Activated CD8-positive, alpha-beta memory T cell treated with anti-CD3 and anti-CD28 coated beads, Interleukin-2, amount 50 U/mL, for 4 hours (primary cell): ENCODE measurements at regions not wholly inside any gene's neighbourhood (a gene's known extent, or its start where the extent isn't known, plus 50 kb on each side); places are given as distances from the start of the nearest gene placed in this dataset.
"Not testable (repeated sequence)": the region's sequence is repeated elsewhere in the genome, so short reads cannot be mapped to it uniquely, and the experiment has no call there.

Experiments used
- DNase-seq: peaks from one replicate; pipeline ENCODE4 v3.0.0-alpha.2; 2020

DNA sequence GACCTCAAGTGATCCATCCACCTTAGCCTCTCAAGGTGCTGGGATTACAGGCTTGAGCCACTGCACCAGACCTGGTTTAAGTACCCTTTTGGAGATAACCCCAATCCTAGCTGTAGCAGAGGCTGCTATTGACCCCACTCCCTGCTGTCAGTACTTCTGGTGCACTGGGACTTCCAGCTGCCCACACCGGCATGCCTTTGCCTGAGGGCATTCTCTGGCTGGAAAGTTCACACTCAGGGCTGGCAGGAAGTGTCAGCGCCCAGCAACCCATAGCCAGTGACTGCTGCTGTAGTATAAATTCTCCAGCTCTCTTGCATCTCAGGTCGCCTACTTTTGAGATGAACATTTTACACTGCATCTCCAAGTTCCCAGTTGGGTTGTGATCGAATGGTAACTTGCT, 75.3 kb downstream of the UTRN start:
- no peak for DNase-seq

DNA sequence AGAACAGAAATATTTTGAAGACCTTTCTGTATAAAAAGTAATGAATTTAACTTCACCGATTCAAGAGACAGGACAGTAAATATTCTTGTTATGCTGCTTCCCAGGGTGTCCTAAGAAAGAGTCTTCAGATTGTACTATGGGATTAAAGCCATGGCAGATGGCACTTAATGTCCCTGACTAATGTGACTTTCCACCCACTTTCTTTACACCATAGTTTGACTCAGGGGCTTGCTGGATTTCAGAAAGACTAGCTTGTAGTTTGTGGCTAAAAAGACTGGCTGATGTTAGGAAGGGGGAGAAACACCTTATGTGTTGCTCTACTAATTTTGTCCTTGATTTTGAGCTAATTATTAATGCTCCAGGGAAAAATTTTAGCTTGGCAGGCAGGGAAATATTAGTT, 75.9 kb downstream of the UTRN start:
- DNase-seq, result no peak

DNA sequence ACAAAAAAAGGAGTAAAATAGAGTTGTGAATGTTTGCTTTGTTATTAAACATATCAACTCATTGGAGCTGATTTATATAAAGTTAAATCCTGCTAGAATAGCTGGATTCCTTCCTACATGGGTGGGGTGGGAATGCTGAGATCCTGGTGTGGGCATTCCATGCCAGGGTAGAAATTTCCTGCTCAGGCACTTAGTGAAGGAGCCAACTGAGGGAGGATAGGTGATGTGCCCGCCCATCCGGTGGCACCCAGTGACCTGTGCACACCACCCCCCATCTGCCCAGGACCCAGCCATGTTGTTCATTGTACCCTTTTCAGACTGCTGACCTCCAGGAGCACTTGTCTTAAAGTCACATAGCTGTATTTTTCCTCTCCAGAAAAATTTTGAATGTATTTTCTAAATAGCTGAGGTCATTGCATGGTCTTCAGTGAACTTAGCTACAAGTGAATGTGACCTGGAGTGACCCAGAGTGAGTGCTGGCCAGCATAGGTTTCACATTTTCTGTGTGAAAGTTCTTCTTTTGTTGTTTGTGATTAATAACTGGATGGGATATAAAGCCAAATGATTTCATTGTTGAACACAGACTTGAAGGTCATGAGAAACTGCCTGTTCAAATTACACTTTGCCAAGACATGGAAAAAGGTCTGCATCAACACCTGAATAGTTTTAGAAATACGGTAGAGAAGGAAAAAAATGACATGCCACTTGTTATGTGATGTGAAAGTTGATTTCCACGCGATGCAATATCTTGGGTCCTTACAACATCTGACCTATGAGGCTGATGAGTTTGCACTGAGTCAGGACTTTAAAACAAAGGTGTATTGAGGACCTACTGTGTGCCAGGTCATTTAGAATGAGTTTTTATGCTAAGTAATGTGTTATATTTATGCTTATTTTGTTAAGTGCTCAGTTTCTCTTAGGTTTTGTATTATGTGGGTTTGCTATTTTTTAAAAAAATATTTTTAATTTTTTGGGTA, 77.2 kb downstream of the UTRN start:
- DNase-seq, result no peak

DNA sequence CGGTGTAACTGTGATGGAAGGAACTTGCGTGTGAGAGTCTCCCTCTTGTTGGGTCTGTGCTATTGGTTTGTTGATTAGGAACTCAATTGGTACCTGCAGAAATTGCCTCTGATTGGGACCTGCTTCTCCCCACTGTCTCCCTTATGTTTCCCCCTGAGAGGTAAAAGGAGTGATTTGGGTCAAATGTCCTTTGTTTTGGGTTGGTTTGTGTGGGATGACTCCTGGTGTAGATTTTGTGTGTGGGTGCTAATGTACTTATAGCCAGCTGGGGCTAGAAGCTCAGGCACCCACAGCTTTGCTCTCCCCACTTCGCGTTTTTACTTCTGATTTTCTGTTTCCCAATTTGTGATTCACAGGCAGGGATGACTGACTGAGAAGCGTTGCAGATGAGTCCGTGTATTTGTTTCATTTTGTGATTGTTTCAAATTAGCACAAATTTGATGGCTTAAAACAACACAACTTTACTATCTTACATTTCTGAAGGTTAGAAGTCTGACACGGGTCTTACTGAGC, 79.1 kb downstream of the UTRN start:
- no peak for DNase-seq

DNA sequence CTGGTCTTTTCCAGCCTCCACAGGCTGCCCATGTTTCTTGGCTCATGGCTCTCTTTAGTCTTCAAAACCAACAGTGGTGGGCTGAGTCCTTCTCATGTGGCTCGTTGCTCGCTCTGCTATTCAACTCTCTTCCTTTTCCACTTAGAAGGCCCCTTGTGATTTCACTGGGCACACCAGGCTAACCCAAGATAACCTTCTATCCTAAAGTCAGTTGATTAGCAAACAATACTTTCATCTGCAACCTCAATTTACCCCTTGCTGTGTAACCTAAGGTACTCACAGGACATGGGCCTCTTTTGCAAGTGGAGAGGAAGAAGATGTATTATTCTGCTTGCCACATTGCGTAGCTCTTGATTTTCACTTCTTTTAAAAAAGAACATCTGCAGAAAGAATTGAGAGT, 79.6 kb downstream of the UTRN start:
- DNase-seq, result no peak

DNA sequence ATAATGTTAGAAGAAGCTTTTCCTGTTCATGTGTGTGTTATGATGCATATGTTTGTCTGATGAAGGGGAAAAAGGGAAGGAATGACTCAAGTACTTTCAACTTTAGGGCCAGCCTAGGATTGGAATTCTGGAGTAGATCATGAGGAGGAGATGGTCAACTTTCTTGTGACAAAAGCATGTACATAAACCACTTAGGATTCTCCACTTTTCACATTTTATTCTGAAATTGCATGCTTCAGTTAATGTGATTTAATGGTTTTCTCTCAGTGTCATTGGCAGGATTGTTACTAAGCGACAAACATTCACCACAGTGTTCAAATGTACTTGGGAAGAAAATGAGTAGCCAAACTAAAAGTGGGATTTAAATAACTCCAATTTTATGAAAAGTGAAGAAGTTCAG, 80.1 kb downstream of the UTRN start:
- no peak for DNase-seq

DNA sequence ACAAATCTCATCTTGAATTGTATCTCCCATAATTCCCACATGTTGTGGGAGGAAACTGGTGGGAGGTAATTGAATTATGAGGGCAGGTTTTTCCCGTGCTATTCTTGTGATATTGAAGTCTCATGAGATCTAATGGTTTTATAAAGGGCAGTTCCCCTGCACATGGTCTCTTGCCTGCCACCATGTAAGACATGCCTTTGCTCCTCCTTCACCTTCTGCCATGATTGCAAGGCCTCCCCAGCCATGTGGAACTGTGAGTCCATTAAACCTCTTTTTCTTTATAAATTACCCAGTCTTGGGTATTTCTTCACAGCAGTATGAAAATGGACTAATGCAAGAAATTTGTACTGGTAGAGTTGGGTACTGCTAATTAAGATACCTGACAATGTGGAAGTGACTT, 84.6 kb downstream of the UTRN start:
- DNase-seq, result not testable (repeated sequence)

DNA sequence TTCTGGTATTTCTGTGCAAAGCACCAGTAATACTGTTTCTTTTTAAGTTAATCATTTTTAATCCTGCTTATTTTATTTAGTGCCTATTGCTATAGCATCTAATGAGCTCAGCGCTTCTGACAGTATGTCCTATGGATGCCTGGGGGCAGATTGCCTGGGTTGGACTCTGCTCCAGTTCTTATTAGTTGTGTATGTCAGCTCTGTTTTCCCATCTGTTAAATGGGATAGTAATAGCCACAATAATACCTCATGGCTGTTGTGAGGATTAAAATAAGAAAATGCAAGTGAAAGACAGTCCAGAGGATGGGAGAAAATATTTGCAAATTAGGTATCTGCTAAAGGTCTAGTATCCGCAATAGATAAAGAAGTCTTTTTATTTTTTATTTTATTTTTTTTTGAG, 87.0 kb downstream of the UTRN start:
- DNase-seq, result no peak

DNA sequence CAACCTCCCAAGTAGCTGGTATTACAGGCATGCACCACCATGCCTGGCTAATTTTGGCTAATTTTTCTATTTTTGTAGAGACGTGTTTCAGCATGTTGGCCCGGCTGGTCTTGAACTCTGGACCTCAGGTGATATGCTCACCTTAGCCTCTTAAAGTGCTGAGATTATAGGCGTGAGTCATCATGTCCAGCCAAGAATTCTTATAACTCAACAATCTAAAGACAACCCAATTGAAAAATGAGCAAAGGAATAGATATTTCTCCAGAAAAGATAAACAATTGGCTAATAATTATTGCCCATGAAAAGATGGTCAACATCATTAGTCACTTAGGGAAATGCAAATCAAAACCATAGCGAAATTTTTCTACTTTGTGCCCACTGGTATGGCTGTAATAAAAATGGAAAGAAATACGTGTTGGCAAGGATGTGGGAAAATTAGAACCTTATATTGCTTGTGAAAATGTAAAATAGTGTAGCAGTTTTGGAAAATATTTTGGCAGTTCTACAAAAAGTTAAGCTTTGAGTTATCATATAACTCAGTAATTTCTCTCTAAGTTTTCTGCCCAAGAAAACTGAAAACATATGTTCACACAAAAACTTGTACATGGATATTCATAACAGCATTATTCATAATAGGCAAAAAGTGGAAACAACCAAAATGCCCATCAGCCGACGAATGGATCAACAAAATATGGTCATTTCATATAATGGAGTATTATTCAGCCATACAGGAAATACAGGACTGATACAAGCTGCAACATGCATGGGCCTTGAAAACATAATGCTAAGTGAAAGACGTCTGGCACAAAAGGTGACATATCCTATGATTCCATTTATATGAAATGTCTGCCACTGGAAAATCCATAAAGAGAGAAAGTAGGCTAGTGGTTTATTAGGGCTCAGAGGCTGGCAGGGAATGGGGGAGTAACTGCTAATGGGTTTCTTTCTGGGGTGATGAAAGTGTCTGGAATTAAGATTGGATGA, 87.8 kb downstream of the UTRN start:
- no peak for DNase-seq

DNA sequence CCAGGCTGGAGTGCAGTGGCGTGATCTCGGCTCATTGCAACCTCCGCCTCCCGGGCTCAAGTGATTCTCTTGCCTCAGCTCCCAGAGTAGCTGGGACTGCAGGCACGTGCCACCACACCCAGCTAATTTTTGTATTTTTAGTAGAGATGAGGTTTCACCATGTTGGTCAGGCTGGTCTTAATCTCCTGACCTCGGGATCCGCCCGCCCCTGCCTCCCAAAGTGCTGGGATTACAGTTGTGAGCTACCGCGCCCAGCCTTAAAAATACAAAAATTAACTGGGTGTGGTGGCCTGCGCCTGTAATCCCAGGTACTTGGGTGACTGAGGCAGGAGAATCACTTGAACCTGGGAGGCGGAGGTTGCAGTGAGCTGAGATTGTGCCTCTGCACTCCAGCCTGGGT, 89.4 kb downstream of the UTRN start:
- not testable (repeated sequence) for DNase-seq

DNA sequence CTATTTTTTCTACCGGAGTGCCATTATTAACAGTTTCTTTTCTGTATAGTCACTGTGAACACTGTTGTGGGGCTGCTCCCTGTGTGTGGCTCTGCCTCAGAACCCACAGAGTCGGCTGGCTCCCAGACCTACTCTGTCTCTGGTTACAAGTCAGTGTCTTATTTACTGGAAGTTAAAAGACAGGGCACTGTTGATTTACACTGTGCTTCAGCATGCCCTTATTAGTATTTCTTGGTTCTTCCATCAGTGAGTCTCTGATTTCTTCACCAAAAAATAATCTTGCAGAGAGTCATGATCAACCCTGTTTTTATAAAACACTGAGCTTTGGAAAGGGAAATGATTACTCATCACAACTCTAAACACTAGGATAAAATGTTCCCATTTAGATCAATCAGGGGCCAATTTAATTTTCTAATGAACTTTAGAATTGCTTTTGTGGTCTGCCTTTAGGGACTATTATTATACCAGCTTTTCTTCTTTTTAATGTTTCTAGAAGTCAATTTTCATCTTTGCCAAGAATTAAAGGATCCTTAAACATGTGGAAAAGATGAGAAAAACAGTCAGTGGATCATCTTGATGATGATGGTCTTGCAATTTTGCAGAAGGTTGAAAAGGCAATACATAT, 92.6 kb downstream of the UTRN start:
- no peak for DNase-seq

DNA sequence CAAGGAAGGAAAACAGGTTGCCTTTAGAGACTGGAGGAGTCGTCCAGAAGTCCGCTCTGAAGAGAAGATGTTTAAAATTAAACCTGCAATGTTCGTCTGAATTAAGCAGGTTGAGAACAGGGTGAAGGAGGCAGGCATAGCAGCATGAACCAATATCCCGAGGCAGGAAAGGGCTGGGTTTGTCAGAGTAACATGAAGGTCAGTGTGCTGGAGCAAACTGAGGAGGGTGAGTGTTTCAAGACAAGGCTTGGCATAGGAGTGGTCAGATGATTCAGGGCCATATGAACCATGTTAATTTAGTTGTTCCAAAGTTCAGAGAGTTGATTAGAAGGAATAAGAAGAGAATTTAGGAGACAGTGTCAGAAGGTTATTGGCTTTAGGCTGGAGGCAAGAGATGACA, 93.3 kb downstream of the UTRN start:
- no peak for DNase-seq

DNA sequence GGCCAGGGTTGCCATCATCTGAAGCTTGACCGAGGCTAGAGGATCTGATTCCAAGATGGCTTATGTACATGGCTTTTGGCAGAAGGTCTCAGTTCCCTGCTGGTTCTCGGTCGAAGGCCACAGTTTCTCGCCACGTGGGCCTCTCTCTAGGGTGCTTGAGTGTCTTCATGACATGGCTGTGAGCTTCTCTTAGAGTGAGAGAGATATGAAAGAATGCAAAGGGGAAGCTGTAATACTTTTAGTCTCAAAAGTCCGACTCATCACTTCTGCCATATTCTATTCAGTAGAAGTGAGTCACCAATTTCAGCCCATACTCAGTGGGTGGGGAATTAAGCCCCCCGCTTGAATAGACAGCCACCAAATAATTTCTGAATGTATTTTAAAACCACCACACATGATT, 94.2 kb downstream of the UTRN start:
- DNase-seq, result no peak

DNA sequence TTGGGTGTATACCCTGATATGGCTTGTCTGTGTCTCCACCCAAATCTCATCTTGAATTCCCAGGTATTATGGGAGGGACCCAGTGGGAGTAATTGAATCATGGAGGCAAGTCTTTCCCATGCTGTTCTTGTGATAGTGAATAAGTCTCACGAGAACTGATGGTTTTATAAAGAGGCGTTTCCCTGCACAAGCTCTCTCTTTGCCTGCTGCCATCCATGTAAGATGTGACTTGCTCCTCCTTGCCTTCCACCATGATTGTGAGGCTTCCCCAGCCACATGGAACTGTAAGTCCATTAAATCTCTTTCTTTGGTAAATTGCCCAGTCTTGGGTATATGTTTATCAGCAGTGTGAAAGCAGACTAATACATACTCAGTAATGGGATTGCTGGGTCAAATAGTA, 96.4 kb downstream of the UTRN start:
- not testable (repeated sequence) for DNase-seq

DNA sequence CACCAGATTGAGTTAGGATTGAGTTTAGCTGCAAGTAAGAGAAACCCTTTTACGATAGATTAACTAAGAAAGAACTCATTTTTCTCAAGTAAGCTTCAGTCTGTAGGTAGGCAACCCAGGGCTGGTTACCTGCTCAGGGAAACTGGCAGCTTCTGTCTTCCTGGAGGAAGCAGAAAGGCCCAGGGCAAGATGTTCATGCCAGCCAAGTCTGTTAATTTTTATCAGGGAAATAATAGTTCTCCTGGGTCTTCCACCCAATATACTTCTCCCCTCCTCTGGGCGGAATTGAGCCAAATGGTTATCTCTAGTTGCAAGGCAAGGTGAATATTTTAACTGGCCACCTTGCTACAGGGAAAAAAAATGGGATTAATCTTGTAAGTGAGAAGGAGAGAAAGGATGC, 98.2 kb downstream of the UTRN start:
- DNase-seq, result no peak

DNA sequence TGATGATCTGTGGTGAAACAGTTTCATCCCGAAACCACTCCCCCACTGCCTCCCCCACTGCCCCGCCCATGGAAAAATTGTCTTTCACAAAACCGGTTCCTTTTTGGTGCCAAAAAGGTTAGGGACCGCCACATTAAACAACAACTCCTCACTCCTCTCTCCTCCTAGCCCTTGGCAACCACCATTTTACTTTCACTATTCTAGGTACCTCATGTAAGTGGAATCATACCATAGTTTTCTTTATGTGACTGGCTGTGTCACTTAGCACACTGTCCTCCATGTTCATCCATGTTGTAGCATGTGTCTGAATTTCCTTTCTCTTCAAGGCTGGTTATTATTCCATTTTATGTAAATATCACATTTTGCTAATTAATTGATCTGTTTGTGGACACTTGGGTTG, 99.3 kb downstream of the UTRN start:
- no peak for DNase-seq

DNA sequence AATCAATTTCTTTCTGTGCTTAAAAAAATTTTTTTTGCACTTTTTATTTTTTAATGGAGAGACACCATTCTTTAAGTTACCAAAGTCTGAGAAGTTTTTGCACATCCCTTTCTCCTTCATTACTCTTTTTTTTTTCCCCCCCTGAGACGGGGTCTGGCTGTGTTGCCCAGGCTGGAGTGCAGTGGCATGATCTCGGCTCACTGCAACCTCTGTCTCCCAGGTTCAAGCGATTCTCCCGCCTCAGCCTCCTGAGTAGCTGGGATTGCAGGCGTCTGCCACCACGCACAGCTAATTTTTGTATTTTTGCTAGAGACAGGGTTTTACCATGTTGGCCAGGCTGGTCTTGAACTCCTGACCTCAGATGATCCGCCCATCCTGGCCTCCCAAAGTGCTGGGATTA, 104.3 kb downstream of the UTRN start:
- DNase-seq, result not testable (repeated sequence)

DNA sequence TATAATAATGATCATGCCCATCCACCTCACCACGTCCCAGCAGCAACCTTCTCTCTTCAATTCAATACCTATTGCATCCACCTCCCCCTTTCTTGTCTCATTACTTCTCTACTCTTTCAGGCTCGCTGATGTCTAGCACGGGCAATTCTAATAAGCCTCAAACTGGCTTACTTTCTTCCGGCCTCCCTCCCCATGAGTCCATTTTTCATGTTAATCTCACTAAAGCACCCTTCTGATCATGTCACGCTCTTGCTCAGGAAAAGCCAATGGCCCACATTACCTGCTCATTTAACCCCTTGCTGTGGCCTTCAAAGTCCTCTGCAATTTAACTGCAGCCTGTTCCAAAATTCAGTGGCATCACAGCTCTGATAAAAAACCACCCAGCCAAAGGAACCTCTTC, 105.1 kb downstream of the UTRN start:
- no peak for DNase-seq

DNA sequence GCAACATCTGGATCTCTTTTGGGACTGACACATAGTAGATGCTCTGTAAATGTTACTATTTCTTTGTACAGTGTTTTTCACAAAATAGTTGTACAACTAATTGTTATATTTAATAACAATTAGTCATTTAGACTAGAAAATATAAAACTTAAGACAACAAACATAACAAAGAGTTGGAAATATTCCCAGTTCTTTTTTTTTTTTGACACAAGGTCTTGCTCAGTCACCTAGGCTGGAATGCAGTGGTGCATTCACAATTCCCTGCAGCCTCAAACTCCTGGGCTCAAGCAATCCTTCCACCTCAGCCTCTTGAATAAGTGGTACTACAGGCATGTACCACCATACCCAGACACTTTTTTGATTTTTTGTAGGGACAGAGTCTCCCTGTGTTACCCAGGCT, 105.8 kb downstream of the UTRN start:
- no peak for DNase-seq

DNA sequence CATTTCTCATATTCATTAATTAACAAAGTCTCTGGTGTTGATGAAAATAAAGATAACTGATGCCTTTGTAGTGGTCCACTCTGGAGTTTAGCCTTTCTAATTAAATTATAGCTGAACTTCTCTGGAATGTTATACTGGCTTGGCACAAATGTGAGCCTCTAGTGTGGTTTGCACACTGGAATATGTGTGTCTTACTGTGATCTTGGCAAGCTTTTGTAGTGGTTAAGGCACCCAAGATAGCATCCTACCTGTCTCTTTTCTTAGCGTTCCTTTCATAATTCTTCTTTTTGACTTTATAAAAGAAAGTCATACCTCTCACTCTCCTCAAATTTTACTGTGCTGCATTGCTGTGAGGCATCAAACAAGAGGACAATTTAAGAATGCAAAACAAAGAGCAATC, 107.4 kb downstream of the UTRN start:
- DNase-seq, result no peak

DNA sequence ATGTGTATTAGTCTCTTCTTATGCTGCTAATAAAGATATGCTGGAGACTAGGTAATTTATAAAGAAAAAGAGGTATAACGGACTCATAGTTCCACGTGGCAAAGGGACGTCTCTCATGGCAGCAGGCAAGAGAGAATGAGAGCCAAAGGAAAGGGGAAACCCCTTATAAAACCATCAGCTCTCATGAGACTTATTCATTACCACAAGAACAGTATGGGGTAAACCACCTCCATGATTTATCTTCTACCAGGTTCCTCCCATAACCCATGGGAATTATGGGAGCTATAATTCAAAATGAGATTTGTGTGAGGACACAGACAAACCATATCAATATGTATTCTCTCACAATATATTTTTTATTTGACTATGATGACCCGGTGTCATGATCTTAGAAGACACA, 109.1 kb downstream of the UTRN start:
- no peak for DNase-seq

DNA sequence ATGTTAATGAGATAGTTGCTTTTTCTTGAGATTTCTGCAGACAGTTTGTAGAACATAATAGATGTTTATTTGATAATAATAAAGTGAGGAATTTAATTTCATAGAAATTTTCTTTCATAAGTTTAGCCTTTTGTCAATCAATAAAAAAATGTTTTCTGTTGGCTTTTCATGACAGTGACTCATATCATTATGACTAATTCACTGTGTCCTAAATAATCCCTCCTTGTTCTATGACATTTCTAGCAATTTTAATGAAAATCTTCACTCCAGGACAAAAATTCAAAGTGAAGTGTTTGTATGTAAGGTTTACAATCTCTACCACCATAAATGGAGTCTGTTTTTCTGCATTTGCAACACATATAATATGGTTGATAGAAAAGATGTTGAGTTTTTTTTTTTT, 109.9 kb downstream of the UTRN start:
- no peak for DNase-seq

DNA sequence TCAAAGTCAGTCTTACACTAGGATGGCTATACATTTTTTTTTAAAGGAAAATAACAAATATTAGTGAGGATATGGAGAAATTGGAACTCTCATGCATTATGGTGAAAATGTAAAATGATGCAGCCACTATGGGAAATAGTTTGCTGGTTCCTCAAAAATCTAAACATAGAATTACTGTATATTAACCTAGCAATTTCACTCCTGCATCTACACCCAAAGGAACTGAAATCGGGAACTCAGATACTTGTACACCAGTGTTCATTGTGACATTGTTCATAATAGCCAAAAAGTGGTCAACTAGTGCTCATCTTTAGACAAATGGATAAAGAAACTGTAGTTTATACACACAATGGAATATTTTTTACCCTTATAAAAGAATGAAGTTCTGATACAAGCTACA, 110.7 kb downstream of the UTRN start:
- DNase-seq, result no peak
